NT2/D1 (cell line): ENCODE measurements at regions not wholly inside any gene's neighbourhood (a gene's known extent, or its start where the extent isn't known, plus 50 kb on each side); places are given as distances from the start of the nearest gene placed in this dataset.

Source experiments
- DNase-seq: peaks from one replicate; pipeline ENCODE4 v3.0.0-alpha.2; 2011; ENCODE audit warnings: low read depth, low spot score
- H3K27me3 ChIP-seq: 2 replicates; pipeline ENCODE4 v1.6.0; 2011; ENCODE audit warnings: mild to moderate bottlenecking; ENCODE audit not compliant: insufficient read length, insufficient read depth
- H3K36me3 ChIP-seq: 2 replicates; pipeline ENCODE4 v1.6.1; 2011; ENCODE audit warnings: mild to moderate bottlenecking, low read length, mixed read lengths; ENCODE audit not compliant: insufficient read depth, insufficient read length
- H3K4me1 ChIP-seq: 2 replicates; pipeline ENCODE4 v1.5.1; 2011; ENCODE audit not compliant: insufficient read depth, insufficient read length
- H3K4me3 ChIP-seq: 2 replicates; pipeline ENCODE4 v1.5.1; 2011; ENCODE audit warnings: low read depth; ENCODE audit not compliant: insufficient read length
- H3K9ac ChIP-seq: 2 replicates; pipeline ENCODE4 v1.6.0; 2011; ENCODE audit warnings: low read depth; ENCODE audit not compliant: insufficient read length
- H3K9me3 ChIP-seq: 2 replicates; pipeline ENCODE4 v1.5.1; 2011; ENCODE audit warnings: mild to moderate bottlenecking, low read length; ENCODE audit not compliant: insufficient read depth
- SUZ12 ChIP-seq: IDR thresholded peaks from 2 replicates; pipeline ENCODE4 v1.6.1; 2011; ENCODE audit not compliant: insufficient read length, insufficient read depth; ENCODE audit errors: extremely low read depth
- YY1 ChIP-seq: IDR thresholded peaks from 2 replicates; pipeline ENCODE4 v1.6.1; 2011; ENCODE audit not compliant: insufficient read length, insufficient read depth
- ZNF274 ChIP-seq: IDR thresholded peaks from 2 replicates; pipeline ENCODE4 v1.6.1; 2011; ENCODE audit warnings: mild to moderate bottlenecking, low read depth, low read length

- Histone ChIP-seq H3K36me3 (no peaks in the 10 kb centered on the region), H3K4me1 (no peaks in the 10 kb centered on the region), H3K9ac (no peak overlapping the region), H3K27me3 (no peaks in the 10 kb centered on the region), H3K9me3 (no peaks in the 10 kb centered on the region), H3K4me3 (no peak overlapping the region)
- TF ChIP-seq YY1 (no peak), SUZ12 (no peak), ZNF274 (no peak)
- no peak for DNase-seq
These were observed 101.2 kb upstream of the EFNA5 start for GRCh38 chr5:107771926-107772325.

GRCh38 chr5:107770051-107770450, 99.3 kb upstream of the EFNA5 start:
- no peak for TF ChIP-seq SUZ12
- no peak for TF ChIP-seq YY1
- TF ChIP-seq ZNF274: no peak
- no peak overlapping the region for H3K4me3 ChIP-seq
- no peaks in the 10 kb centered on the region for H3K27me3 ChIP-seq
- no peak overlapping the region for H3K9ac ChIP-seq
- H3K4me1 ChIP-seq: no peaks in the 10 kb centered on the region
- H3K36me3 ChIP-seq: no peaks in the 10 kb centered on the region
- no peaks in the 10 kb centered on the region for H3K9me3 ChIP-seq
- no peak for DNase-seq

- Histone ChIP-seq H3K9ac (no peak overlapping the region), H3K9me3 (no peaks in the 10 kb centered on the region), H3K4me3 (no peak overlapping the region), H3K36me3 (no peaks in the 10 kb centered on the region), H3K27me3 (no peaks in the 10 kb centered on the region), H3K4me1 (no peaks in the 10 kb centered on the region)
- DNase-seq: no peak
- TF ChIP-seq ZNF274 (no peak), SUZ12 (no peak), YY1 (no peak)
These were observed 98.8 kb upstream of the EFNA5 start for GRCh38 chr5:107769519-107769918.

GRCh38 chr5:107766972-107767371, 96.2 kb upstream of the EFNA5 start:
- TF ChIP-seq YY1 (no peak), SUZ12 (no peak)
- DNase-seq: no peak
- Histone ChIP-seq H3K4me3 (no peak overlapping the region), H3K9me3 (no peaks in the 10 kb centered on the region), H3K27me3 (no peaks in the 10 kb centered on the region), H3K36me3 (no peaks in the 10 kb centered on the region), H3K4me1 (no peaks in the 10 kb centered on the region), H3K9ac (no peak overlapping the region)

- H3K36me3 ChIP-seq: no peaks in the 10 kb centered on the region
- H3K27me3 ChIP-seq: no peaks in the 10 kb centered on the region
- no peak overlapping the region for H3K4me3 ChIP-seq
- H3K9me3 ChIP-seq: no peaks in the 10 kb centered on the region
- H3K4me1 ChIP-seq: no peaks in the 10 kb centered on the region
- DNase-seq: no peak
- H3K9ac ChIP-seq: no peak overlapping the region
- no peak for TF ChIP-seq ZNF274
These were observed 95.7 kb upstream of the EFNA5 start for GRCh38 chr5:107766439-107766838.

GRCh38 chr5:107765805-107766063, 95.0 kb upstream of the EFNA5 start:
- H3K9me3 ChIP-seq: no peaks in the 10 kb centered on the region
- H3K27me3 ChIP-seq: no peaks in the 10 kb centered on the region
- H3K36me3 ChIP-seq: no peaks in the 10 kb centered on the region
- no peak for DNase-seq
- H3K9ac ChIP-seq: no peak overlapping the region
- no peaks in the 10 kb centered on the region for H3K4me1 ChIP-seq
- H3K4me3 ChIP-seq: no peak overlapping the region
- TF ChIP-seq ZNF274: no peak
- no peak for TF ChIP-seq YY1
- TF ChIP-seq SUZ12: no peak

- no peaks in the 10 kb centered on the region for H3K36me3 ChIP-seq
- H3K27me3 ChIP-seq: no peaks in the 10 kb centered on the region
- TF ChIP-seq YY1 (no peak), SUZ12 (no peak), ZNF274 (no peak)
- no peaks in the 10 kb centered on the region for H3K4me1 ChIP-seq
- DNase-seq: no peak
- H3K9ac ChIP-seq: no peak overlapping the region
- H3K4me3 ChIP-seq: no peak overlapping the region
- H3K9me3 ChIP-seq: no peaks in the 10 kb centered on the region
These were observed 94.5 kb upstream of the EFNA5 start for GRCh38 chr5:107764976-107765804.

GRCh38 chr5:107764282-107764681, 93.5 kb upstream of the EFNA5 start:
- DNase-seq: no peak
- Histone ChIP-seq H3K27me3 (no peaks in the 10 kb centered on the region), H3K4me1 (no peaks in the 10 kb centered on the region), H3K4me3 (no peak overlapping the region), H3K36me3 (no peaks in the 10 kb centered on the region), H3K9ac (no peak overlapping the region), H3K9me3 (no peaks in the 10 kb centered on the region)
- no peak for TF ChIP-seq SUZ12
- no peak for TF ChIP-seq YY1
- no peak for TF ChIP-seq ZNF274
